ENCODE measurements at regions not wholly inside any gene's neighbourhood (a gene's known extent, or its start where the extent isn't known, plus 50 kb on each side); places are given as distances from the start of the nearest gene placed in this dataset.

- H3K27ac ChIP-seq, result no peak overlapping the region
- TF ChIP-seq CTCF (conservative IDR thresholded peaks at IDR 0.05) (no peak), ZFX (IDR thresholded peaks at IDR 0.05) (no peak)
These were observed 321.1 kb downstream of the PIK3C3 start for GRCh38 chr18:42275949-42276730.

- H3K27ac ChIP-seq, result no peak overlapping the region
- TF ChIP-seq ZFX (IDR thresholded peaks at IDR 0.05) (no peak), CTCF (conservative IDR thresholded peaks at IDR 0.05) (no peak)
These were observed 326.1 kb downstream of the PIK3C3 start for GRCh38 chr18:42281124-42281523.

- TF ChIP-seq CTCF (conservative IDR thresholded peaks at IDR 0.05), result no peak
- no peak for TF ChIP-seq ZFX (IDR thresholded peaks at IDR 0.05)
- no peak overlapping the region for H3K27ac ChIP-seq
These were observed 326.8 kb downstream of the PIK3C3 start for GRCh38 chr18:42281851-42282250.

GRCh38 chr18:42287047-42287446 is 332.0 kb downstream of the PIK3C3 start:
- no peak overlapping the region for H3K27ac ChIP-seq
- no peak for TF ChIP-seq CTCF (conservative IDR thresholded peaks at IDR 0.05)
- TF ChIP-seq ZFX (IDR thresholded peaks at IDR 0.05), result no peak

- no peak overlapping the region for H3K27ac ChIP-seq
- TF ChIP-seq CTCF (conservative IDR thresholded peaks at IDR 0.05) (no peak), ZFX (IDR thresholded peaks at IDR 0.05) (no peak)
These were observed 333.1 kb downstream of the PIK3C3 start for GRCh38 chr18:42288129-42288528.

- H3K27ac ChIP-seq, result no peak overlapping the region
- no peak for TF ChIP-seq ZFX (IDR thresholded peaks at IDR 0.05)
- TF ChIP-seq CTCF (conservative IDR thresholded peaks at IDR 0.05), result no peak
These were observed 334.5 kb downstream of the PIK3C3 start for GRCh38 chr18:42289526-42289925.

- TF ChIP-seq CTCF (conservative IDR thresholded peaks at IDR 0.05) (no peak), ZFX (IDR thresholded peaks at IDR 0.05) (no peak)
- no peak overlapping the region for H3K27ac ChIP-seq
These were observed 335.6 kb downstream of the PIK3C3 start for GRCh38 chr18:42290318-42291307.

All from C4-2B (cell line).